ENCODE measurements at regions not wholly inside any gene's neighbourhood (a gene's known extent, or its start where the extent isn't known, plus 50 kb on each side); places are given as distances from the start of the nearest gene placed in this dataset.
"Not testable (repeated sequence)": the region's sequence is repeated elsewhere in the genome, so short reads cannot be mapped to it uniquely, and the experiment has no call there.

DNA sequence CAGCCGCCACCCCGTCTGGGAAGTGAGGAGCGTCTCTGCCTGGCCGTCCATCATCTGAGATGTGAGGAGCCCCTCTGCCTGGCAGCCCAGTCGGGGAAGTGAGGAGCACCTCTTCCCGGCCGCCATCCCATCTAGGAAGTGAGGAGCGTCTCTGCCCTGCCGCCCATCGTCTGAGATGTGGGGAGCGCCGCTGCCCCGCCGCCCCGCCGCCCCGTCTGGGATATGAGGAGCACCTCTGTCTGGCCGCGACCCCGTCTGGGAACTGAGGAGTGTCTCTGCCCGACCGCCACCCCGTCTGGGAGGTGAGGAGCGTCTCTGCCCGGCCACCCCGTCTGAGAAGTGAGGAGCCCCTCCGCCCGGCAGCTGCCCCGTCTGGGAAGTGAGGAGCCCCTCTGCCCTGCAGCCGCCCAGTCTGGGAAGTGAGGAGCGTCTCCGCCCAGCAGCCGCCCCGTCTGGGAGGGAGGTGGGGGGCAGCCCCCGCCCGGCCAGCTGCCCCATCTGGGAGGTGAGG is 94.3 kb downstream of the BAMBI start:
- H3K4me3 ChIP-seq (ENCODE audit: control insufficient read depth in 1 of 7, extremely low read depth in 1 of 7, insufficient read depth in 4 of 7, low read depth in 2 of 7, low read length in 6 of 7); H3K9me3 ChIP-seq (ENCODE audit: control extremely low read depth in 1 of 5, control insufficient read depth in 4 of 5, insufficient read depth in 2 of 5, low read depth in 1 of 5, low read length in 4 of 5); POLR2A ChIA-PET; CTCF ChIA-PET; DNase-seq; H3K27ac ChIP-seq (ENCODE audit: insufficient read depth in 1 of 2, low read depth in 1 of 2, low read length in 2 of 2, poor library complexity in 1 of 2, severe bottlenecking in 2 of 2); H3K36me3 ChIP-seq (ENCODE audit: control insufficient read depth in 4 of 4, insufficient read depth in 4 of 4, low read length in 3 of 4); H3K4me1 ChIP-seq (ENCODE audit: control extremely low read depth in 1 of 4, control insufficient read depth in 4 of 4, insufficient read depth in 4 of 4, low read length in 3 of 4): not testable (repeated sequence)
- WGBS (ENCODE audit: insufficient coverage), result 100% methylated on average over 5 of the region's 36 CpGs
- peaks cover 0 to 36% (median 13%) of the 10 kb centered on the region in 5 experiments for H3K27me3 ChIP-seq (replicated peaks in 2 of 5; ENCODE audit: control insufficient read depth in 4 of 5, insufficient read depth in 5 of 5, low read length in 4 of 5)

DNA sequence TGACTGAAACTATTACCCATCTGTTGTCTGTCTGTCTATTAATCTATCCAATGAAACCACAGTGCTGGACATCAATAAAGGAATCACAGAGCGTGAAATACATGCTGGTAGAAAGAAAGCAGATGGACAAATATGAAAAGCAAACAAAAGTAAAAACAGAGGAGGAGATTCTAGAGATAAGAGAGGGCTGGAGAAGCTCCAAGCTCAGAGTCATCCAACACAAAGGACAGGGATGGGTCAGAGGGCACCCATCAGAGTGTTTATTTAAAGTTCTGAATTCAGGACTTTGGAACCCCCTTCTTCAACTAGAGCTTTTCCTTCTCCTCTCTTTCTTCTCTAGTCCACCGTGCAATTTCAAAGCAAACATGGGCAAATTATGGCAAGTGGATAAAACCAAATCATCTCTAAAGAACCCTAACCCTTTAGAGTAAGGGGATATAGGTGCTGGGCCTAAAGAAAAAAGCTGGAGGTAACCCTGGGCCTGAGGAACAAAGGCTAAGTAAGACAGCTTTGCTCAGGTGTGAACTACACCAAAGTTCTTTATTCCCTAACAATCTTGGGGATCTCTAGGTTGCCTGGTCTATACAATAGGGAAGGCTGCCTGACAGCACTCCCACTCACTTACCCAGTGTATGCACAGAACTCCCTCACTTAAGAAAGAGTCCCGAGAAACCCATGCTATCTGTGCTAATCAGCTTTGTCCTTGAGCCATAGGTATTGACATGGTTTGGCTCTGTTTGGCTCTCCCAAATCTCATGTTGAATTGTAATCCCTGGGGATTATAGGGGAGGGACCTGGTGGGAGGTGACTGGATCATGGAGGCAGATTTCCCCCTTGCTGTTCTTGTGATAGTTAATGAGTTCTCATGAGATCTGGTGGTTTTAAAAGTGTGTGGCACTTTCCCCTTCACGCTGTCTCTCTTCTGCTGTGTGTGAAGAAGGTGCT is 97.0 kb downstream of the BAMBI start:
- no peak overlapping the region for H3K4me3 ChIP-seq (ENCODE audit: control insufficient read depth in 1 of 7, extremely low read depth in 1 of 7, insufficient read depth in 4 of 7, low read depth in 2 of 7, low read length in 6 of 7)
- H3K36me3 ChIP-seq (ENCODE audit: control insufficient read depth in 4 of 4, insufficient read depth in 4 of 4, low read length in 3 of 4), result no peaks in the 10 kb centered on the region
- H3K9me3 ChIP-seq (ENCODE audit: control extremely low read depth in 1 of 5, control insufficient read depth in 4 of 5, insufficient read depth in 2 of 5, low read depth in 1 of 5, low read length in 4 of 5), result peaks cover 2 to 5% (median 4%) of the 10 kb centered on the region in 5 experiments
- H3K27ac ChIP-seq (ENCODE audit: insufficient read depth in 1 of 2, low read depth in 1 of 2, low read length in 2 of 2, poor library complexity in 1 of 2, severe bottlenecking in 2 of 2), result no peak overlapping the region
- DNase-seq, result no peak
- ChIA-PET POLR2A (no interaction called here), CTCF (no interaction called here)
- WGBS (ENCODE audit: insufficient coverage), result 100% methylated on average over 1 of the region's 4 CpGs
- peaks cover 0 to 21% (median 2%) of the 10 kb centered on the region in 5 experiments for H3K27me3 ChIP-seq (replicated peaks in 2 of 5; ENCODE audit: control insufficient read depth in 4 of 5, insufficient read depth in 5 of 5, low read length in 4 of 5)
- no peaks in the 10 kb centered on the region for H3K4me1 ChIP-seq (ENCODE audit: control extremely low read depth in 1 of 4, control insufficient read depth in 4 of 4, insufficient read depth in 4 of 4, low read length in 3 of 4)

DNA sequence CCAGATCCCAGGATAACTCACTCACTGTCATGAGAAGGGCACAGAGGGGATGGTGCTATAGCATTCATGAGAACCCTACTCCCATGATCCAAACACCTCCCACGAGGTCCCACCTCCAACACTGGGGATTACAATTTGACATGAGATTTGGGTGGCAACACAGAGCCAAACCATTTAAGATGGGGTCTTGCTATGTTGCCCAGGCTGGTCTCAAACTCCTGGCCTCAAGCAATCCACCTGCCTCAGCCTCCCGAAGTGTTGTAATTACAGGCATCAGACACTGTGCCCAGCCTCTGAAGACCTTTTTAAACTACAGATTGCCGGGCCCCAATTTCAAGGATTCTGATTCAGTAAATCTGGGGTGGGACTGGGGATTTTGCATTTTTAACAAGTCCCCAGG is 98.5 kb downstream of the BAMBI start:
- H3K9me3 ChIP-seq (ENCODE audit: control extremely low read depth in 1 of 5, control insufficient read depth in 4 of 5, insufficient read depth in 2 of 5, low read depth in 1 of 5, low read length in 4 of 5), result peaks cover 2 to 5% (median 4%) of the 10 kb centered on the region in 5 experiments
- H3K4me1 ChIP-seq (ENCODE audit: control extremely low read depth in 1 of 4, control insufficient read depth in 4 of 4, insufficient read depth in 4 of 4, low read length in 3 of 4), result no peaks in the 10 kb centered on the region
- DNase-seq, result no peak
- H3K4me3 ChIP-seq (ENCODE audit: control insufficient read depth in 1 of 7, extremely low read depth in 1 of 7, insufficient read depth in 4 of 7, low read depth in 2 of 7, low read length in 6 of 7), result no peak overlapping the region
- no peak overlapping the region for H3K27ac ChIP-seq (ENCODE audit: insufficient read depth in 1 of 2, low read depth in 1 of 2, low read length in 2 of 2, poor library complexity in 1 of 2, severe bottlenecking in 2 of 2)
- 100% methylated on average over 3 of the region's 3 CpGs for WGBS (ENCODE audit: insufficient coverage)
- POLR2A ChIA-PET, result no interaction called here
- CTCF ChIA-PET, result no interaction called here
- H3K27me3 ChIP-seq (replicated peaks in 2 of 5; ENCODE audit: control insufficient read depth in 4 of 5, insufficient read depth in 5 of 5, low read length in 4 of 5), result peaks cover 0 to 23% (median 2%) of the 10 kb centered on the region in 5 experiments
- no peaks in the 10 kb centered on the region for H3K36me3 ChIP-seq (ENCODE audit: control insufficient read depth in 4 of 4, insufficient read depth in 4 of 4, low read length in 3 of 4)

DNA sequence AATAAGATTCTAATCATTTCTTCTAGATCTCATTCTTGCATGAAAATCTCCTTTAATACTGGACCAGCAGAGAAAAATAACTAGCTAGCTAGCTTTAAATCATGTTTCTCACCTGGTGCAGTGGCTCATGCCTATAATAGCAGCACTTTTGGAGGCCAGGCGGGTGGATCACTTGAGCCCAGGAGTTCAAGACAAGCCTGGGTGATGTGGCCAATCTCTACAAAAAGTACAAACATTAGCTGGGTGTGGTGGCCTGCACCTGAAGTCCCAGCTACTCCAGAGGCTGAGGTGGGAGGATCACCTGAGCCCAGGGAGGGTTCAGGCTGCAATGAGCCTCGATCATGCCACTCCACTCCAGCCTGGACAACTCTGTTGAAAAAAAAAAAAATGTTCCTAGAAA is 99.2 kb downstream of the BAMBI start:
- ChIA-PET CTCF (no interaction called here), POLR2A (no interaction called here)
- H3K27me3 ChIP-seq (replicated peaks in 2 of 5; ENCODE audit: control insufficient read depth in 4 of 5, insufficient read depth in 5 of 5, low read length in 4 of 5), result peaks cover 0 to 17% (median 0%) of the 10 kb centered on the region in 5 experiments
- no peak overlapping the region for H3K27ac ChIP-seq (ENCODE audit: insufficient read depth in 1 of 2, low read depth in 1 of 2, low read length in 2 of 2, poor library complexity in 1 of 2, severe bottlenecking in 2 of 2)
- no peak overlapping the region for H3K4me3 ChIP-seq (ENCODE audit: control insufficient read depth in 1 of 7, extremely low read depth in 1 of 7, insufficient read depth in 4 of 7, low read depth in 2 of 7, low read length in 6 of 7)
- no CpG with 5 or more reads among the region's 2 CpGs for WGBS (ENCODE audit: insufficient coverage)
- H3K9me3 ChIP-seq (ENCODE audit: control extremely low read depth in 1 of 5, control insufficient read depth in 4 of 5, insufficient read depth in 2 of 5, low read depth in 1 of 5, low read length in 4 of 5), result peaks cover 2 to 5% (median 4%) of the 10 kb centered on the region in 5 experiments
- H3K4me1 ChIP-seq (ENCODE audit: control extremely low read depth in 1 of 4, control insufficient read depth in 4 of 4, insufficient read depth in 4 of 4, low read length in 3 of 4), result no peaks in the 10 kb centered on the region
- no peaks in the 10 kb centered on the region for H3K36me3 ChIP-seq (ENCODE audit: control insufficient read depth in 4 of 4, insufficient read depth in 4 of 4, low read length in 3 of 4)
- DNase-seq, result no peak

GRCh38 chr10:28777911-28778310 is 100.6 kb downstream of the BAMBI start:
- ChIA-PET CTCF (no interaction called here), POLR2A (no interaction called here)
- no peaks in the 10 kb centered on the region for H3K4me1 ChIP-seq (ENCODE audit: control extremely low read depth in 1 of 4, control insufficient read depth in 4 of 4, insufficient read depth in 4 of 4, low read length in 3 of 4)
- peaks cover 0 to 15% (median 0%) of the 10 kb centered on the region in 5 experiments for H3K27me3 ChIP-seq (replicated peaks in 2 of 5; ENCODE audit: control insufficient read depth in 4 of 5, insufficient read depth in 5 of 5, low read length in 4 of 5)
- H3K4me3 ChIP-seq (ENCODE audit: control insufficient read depth in 1 of 7, extremely low read depth in 1 of 7, insufficient read depth in 4 of 7, low read depth in 2 of 7, low read length in 6 of 7), result no peak overlapping the region
- H3K9me3 ChIP-seq (ENCODE audit: control extremely low read depth in 1 of 5, control insufficient read depth in 4 of 5, insufficient read depth in 2 of 5, low read depth in 1 of 5, low read length in 4 of 5), result peaks cover 2 to 5% (median 4%) of the 10 kb centered on the region in 5 experiments
- H3K27ac ChIP-seq (ENCODE audit: insufficient read depth in 1 of 2, low read depth in 1 of 2, low read length in 2 of 2, poor library complexity in 1 of 2, severe bottlenecking in 2 of 2), result no peak overlapping the region
- no peaks in the 10 kb centered on the region for H3K36me3 ChIP-seq (ENCODE audit: control insufficient read depth in 4 of 4, insufficient read depth in 4 of 4, low read length in 3 of 4)
- DNase-seq, result no peak
- WGBS (ENCODE audit: insufficient coverage), result 100% methylated on average over 1 of the region's 2 CpGs

GRCh38 chr10:28778524-28778923 is 101.2 kb downstream of the BAMBI start:
- DNase-seq, result no peak
- Histone ChIP-seq H3K27me3 (replicated peaks in 2 of 5; ENCODE audit: control insufficient read depth in 4 of 5, insufficient read depth in 5 of 5, low read length in 4 of 5) (peaks cover 0 to 11% (median 0%) of the 10 kb centered on the region in 5 experiments), H3K4me1 (ENCODE audit: control extremely low read depth in 1 of 4, control insufficient read depth in 4 of 4, insufficient read depth in 4 of 4, low read length in 3 of 4) (no peaks in the 10 kb centered on the region), H3K4me3 (ENCODE audit: control insufficient read depth in 1 of 7, extremely low read depth in 1 of 7, insufficient read depth in 4 of 7, low read depth in 2 of 7, low read length in 6 of 7) (no peak overlapping the region), H3K36me3 (ENCODE audit: control insufficient read depth in 4 of 4, insufficient read depth in 4 of 4, low read length in 3 of 4) (no peaks in the 10 kb centered on the region), H3K27ac (ENCODE audit: insufficient read depth in 1 of 2, low read depth in 1 of 2, low read length in 2 of 2, poor library complexity in 1 of 2, severe bottlenecking in 2 of 2) (no peak overlapping the region), H3K9me3 (ENCODE audit: control extremely low read depth in 1 of 5, control insufficient read depth in 4 of 5, insufficient read depth in 2 of 5, low read depth in 1 of 5, low read length in 4 of 5) (peaks cover 2 to 5% (median 4%) of the 10 kb centered on the region in 5 experiments)
- WGBS (ENCODE audit: insufficient coverage), result no CpG with 5 or more reads among the region's 2 CpGs
- ChIA-PET CTCF (no interaction called here), POLR2A (no interaction called here)

- Histone ChIP-seq H3K36me3 (ENCODE audit: control insufficient read depth in 4 of 4, insufficient read depth in 4 of 4, low read length in 3 of 4) (no peaks in the 10 kb centered on the region), H3K27me3 (replicated peaks in 2 of 5; ENCODE audit: control insufficient read depth in 4 of 5, insufficient read depth in 5 of 5, low read length in 4 of 5) (peaks cover 0 to 11% (median 7%) of the 10 kb centered on the region in 5 experiments), H3K4me1 (ENCODE audit: control extremely low read depth in 1 of 4, control insufficient read depth in 4 of 4, insufficient read depth in 4 of 4, low read length in 3 of 4) (no peaks in the 10 kb centered on the region), H3K27ac (ENCODE audit: insufficient read depth in 1 of 2, low read depth in 1 of 2, low read length in 2 of 2, poor library complexity in 1 of 2, severe bottlenecking in 2 of 2) (no peak overlapping the region), H3K4me3 (ENCODE audit: control insufficient read depth in 1 of 7, extremely low read depth in 1 of 7, insufficient read depth in 4 of 7, low read depth in 2 of 7, low read length in 6 of 7) (no peak overlapping the region), H3K9me3 (ENCODE audit: control extremely low read depth in 1 of 5, control insufficient read depth in 4 of 5, insufficient read depth in 2 of 5, low read depth in 1 of 5, low read length in 4 of 5) (no peaks in the 10 kb centered on the region)
- ChIA-PET CTCF (no interaction called here), POLR2A (no interaction called here)
- DNase-seq, result no peak
- WGBS (ENCODE audit: insufficient coverage), result no CpG with 5 or more reads among the region's 5 CpGs
Observed at GRCh38 chr10:28781296-28781695, 104.0 kb downstream of the BAMBI start.
